SK-N-MC (cell line): ENCODE measurements at regions not wholly inside any gene's neighbourhood (a gene's known extent, or its start where the extent isn't known, plus 50 kb on each side); places are given as distances from the start of the nearest gene placed in this dataset.

ENCODE experiments used
- EZH2 ChIP-seq: fragments of 200-600 bp; sonication (generic); IDR thresholded peaks from one replicate; pipeline ENCODE4 v1.6.1; 2017; ENCODE audit warnings: antibody characterized with exemption
- FOXP2 ChIP-seq: optimal IDR thresholded peaks from 2 replicates; pipeline ENCODE3; 2011; ENCODE audit warnings: mild to moderate bottlenecking, moderate library complexity; ENCODE audit not compliant: insufficient read depth; ENCODE audit errors: extremely low read length, control extremely low read depth

- no peak for TF ChIP-seq EZH2
- TF ChIP-seq FOXP2, result no peak
These were observed 200.7 kb downstream of the IPMK start for GRCh38 chr10:58066979-58067378.
